Stimulated activated CD4-positive, alpha-beta T cell treated with anti-CD3 and anti-CD28 coated beads, Interleukin-4, amount 100 ng/mL, for 24 hours (primary cell): ENCODE measurements at regions not wholly inside any gene's neighbourhood (a gene's known extent, or its start where the extent isn't known, plus 50 kb on each side); places are given as distances from the start of the nearest gene placed in this dataset.

Source experiments
- DNase-seq: peaks from one replicate; pipeline ENCODE4 v3.0.0-alpha.2; 2020

- no peak for DNase-seq
Observed at GRCh38 chrX:39619182-39620009, 478.4 kb downstream of the BCOR start.

- no peak for DNase-seq
Observed at GRCh38 chrX:39624166-39624565, 473.6 kb downstream of the BCOR start.

DNA sequence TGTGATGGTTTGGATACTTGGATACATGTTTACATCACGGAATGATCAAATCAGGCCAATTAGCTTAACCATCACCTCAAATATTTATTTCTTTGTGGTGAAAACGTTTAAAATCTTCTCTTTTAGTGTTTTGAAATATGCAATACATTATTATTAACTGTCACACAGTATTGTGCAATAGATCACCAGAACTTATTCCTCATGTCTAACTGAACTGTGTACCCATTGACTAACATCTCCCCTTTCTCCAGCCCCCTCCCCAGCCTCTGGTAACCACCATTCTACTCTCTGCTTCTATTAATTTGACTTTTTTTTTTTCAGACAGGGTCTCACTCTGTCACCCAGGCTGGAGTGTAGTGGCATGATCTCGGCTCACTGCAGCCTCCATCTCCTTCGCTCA is 471.9 kb downstream of the BCOR start:
- DNase-seq: no peak

DNA sequence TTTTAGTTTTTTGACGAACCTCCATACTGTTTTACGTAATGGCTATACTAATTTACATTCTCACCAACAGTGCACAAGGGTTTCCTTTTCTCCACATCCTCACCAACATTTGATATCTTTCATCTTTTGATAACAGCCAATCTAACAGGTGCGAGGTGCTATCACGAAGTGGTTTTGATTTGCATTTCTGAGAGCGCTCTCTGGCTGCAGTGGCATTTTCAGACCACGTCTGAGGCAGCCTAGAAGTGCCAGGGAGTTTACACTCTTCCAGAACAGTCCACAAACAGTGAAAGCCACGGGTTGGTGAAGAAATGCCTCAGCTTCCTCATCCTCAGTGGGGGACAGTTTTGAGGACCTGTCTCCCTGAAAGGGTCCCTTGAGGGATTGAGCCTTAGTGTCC is 471.0 kb downstream of the BCOR start:
- no peak for DNase-seq

DNA sequence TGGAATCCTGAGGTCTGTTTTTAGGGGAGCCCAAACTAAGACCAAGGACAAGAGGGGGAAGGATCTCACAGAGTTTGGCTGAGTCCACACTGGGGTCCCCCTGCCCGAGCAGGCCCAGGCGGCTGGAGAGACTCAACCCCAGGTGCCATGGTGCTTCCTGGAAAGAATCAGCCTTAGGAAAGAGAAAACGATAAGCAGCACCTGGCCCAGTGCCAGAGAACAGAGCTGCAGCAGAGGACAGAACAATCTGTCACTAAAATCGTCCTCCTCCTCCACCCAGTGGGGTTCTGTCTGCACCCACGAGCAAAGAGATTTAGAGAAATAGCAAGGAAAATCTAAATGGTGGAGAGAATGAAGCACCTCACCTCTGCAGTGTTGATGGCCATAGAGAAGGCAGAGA is 470.5 kb downstream of the BCOR start:
- DNase-seq: no peak

- DNase-seq: no peak
Observed at GRCh38 chrX:39629001-39629400, 468.8 kb downstream of the BCOR start.

DNA sequence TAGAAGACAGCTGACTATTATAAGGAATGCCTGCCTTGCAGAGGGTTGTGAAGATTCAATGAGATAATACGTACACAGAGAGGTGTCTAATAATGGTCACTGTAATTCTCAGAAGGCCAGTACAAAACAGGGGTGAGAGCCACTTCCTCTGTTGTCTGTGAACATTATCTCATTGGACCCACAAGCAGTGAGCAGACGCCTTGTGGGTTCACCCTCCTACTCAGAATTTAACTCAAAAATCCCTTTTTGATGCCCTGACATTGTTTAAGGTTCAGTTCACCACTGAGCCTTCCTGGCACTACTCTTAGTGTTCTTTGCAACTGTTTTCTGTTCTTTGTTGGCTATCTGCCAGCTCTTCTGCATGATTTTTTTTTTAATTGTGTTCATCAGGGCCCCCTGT is 467.4 kb downstream of the BCOR start:
- DNase-seq: no peak

- no peak for DNase-seq
Observed at GRCh38 chrX:39631276-39632229, 466.2 kb downstream of the BCOR start.

DNA sequence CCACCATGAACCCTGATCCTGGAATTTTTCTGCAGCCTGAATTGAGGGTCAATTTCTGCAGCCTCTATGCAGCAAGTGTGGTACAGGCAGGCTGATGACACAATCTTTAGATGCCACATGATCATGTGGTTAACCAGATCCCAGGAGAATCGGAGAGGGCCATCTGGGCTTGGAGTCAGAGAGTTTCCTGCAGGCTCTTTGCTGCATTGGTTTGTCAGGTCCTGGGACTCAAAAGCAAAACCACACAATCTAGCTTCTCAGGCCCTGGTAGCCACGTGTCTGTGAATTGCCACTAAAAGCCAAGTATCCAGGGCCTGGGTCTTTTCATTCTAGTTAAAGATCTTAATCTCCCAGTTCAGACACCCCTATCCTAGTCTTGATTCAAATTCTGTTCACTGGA is 464.5 kb downstream of the BCOR start:
- DNase-seq: no peak

DNA sequence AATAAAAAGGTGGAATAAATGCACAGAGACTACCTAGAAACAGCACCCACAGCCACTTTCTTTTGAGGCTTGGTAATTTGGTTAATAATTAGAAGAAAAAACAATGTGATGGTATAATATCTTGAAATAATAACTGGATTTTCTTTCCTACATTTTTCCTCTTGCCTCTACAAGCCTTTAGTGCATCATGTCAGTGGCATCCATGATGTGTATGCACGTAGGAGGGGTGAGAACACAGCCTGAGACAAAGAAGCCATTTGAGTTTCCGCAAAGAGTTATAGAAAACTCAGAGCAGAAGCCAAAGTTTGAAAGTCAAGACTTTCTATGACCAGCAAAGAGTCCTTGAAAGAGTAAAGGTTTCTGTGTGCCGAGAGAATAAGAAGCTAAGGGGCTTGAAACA is 461.3 kb downstream of the BCOR start:
- no peak for DNase-seq

DNA sequence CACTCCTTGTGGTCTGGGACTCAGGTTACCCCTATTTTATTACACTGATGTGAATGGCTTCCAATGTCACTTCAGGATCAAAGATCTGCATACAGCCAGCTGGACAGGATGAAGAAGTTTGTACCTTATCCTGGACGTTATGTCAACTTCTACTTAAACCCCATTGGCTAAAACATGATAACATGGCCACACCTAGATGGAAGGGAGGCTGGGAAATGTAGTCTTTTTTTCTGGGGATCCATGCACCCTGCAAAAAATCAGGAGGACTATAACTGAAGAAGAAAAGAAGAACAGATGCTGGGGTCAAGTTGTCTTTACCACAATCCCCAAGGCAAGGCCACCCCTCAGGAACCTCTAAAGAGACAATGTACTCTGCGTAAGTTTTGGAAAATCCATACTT is 459.2 kb downstream of the BCOR start:
- no peak for DNase-seq

- no peak for DNase-seq
Observed at GRCh38 chrX:39639871-39640270, 457.9 kb downstream of the BCOR start.

DNA sequence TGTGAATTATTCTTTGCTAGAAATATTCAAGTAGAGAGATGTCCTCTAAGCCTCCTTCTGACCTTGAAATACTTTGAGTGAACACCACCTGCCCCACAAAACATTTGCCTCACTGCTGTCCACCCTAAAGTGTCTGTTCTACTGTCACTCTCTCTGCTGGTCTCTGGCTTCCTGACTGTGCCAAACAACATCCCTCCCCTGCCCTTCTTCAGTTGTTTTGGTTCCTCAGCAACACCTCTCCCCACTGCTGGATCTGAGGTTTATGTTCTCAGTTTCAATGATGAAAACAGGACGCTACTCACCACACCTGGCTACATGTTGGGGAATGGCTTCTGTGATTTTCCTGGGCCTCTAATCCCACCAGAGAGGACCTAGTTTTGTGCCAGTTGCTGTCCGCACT is 456.9 kb downstream of the BCOR start:
- no peak for DNase-seq

DNA sequence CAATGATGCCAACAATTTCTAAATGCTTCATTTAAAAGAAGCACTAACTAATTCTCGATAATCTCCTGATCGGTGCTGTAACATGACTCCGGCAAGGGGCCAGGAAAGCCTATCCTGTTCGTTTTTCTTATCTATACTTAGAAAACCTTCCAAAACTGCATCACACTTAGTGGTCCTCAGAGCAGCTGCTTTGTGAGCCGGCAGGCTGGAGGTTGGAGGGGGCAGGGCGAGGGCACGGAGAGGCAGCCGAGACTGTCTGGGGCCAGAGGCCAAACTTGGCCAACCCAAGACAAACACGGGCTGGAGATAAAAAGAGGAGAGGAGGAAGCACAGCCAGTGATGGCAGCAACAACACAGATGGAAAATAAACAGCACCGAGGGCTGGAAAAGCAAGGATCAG is 455.7 kb downstream of the BCOR start:
- DNase-seq: no peak

GRCh38 chrX:39643550-39643949 is 454.2 kb downstream of the BCOR start:
- DNase-seq: no peak

DNA sequence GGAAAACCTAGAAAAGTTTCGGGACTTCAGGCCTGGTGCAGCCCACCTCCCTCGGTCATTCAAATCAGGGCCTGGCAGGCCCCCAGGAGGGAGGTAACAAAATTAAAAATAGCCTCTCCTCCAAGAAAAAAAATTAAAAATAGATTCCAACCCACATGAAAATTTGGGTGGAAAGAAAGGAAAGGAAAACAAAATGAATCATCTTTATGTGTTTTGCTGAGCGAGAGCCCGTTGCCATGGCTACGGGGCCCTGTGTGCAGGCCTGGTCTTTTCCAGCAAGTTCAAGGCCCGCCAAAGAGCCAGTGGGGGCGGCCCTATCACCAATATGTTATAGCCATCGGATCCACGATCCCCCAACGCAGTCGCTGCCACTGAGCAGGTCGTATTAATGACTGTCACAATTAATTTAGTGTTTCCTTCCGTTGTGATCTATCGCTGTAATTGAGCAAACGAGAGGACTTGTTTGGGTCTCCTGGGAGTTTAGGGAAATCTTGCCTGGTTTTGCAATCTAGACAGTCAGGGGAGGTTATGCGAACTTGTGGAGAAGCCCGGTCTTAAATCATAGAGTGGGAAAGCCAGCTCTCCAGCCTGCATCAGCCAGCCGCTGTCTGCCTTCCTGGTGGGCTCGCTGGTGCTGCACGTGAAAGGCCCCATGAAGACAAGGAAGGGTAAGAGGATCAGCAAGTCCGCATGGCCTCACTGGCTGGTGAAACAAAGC is 452.4 kb downstream of the BCOR start:
- peak; percentile 19 for DNase-seq

GRCh38 chrX:39648548-39649254 is 449.1 kb downstream of the BCOR start:
- no peak for DNase-seq

DNA sequence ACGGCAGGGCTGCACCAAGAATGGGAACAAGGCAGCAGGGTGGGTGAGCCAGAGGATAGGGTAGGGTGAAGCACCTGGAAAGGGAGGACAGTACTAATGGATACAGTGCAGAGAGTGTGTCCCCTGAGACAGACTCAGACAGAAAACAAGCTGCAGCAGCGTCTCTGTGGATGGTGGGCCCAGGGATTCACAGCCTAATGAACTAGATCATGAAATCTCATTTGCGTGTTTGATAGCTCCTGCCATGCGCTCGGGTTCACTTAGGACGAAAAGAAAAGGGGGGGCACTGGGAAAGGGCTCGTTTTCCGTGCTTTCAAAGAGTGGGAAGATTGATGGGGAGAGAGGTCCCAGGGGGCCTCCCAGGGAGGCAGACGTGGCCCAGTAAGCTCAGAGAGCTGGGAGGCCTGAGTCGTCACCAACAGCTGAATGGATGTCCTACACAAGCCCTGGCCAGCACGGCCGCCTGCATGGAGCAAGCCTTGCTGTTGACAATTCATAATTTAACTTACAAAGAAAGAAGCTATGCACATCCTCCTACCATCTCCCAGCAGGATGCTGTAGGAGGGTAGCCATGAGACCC is 446.9 kb downstream of the BCOR start:
- DNase-seq: no peak

DNA sequence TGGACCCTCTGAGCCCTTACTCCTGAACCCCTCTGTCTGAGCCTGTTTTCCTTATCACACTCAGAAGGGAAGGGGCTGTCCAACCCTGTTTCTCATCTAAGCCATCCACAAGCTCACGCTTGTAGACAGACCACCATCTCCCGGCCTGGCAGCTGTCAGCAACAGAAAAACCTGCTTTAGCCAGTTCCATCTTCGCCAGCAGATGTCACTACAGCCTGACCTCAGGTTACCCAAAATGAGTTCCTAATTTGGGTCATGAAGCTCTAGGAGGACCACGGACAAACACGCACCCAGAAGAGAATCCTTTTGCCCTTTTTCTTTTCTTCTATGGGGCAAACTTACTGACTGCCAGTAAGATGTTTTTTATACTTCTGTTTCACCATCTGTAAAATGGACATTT is 445.4 kb downstream of the BCOR start:
- DNase-seq: peak; percentile 34

GRCh38 chrX:39653691-39654090 is 444.1 kb downstream of the BCOR start:
- no peak for DNase-seq

- DNase-seq: no peak
Observed at GRCh38 chrX:39654183-39654925, 443.4 kb downstream of the BCOR start.

DNA sequence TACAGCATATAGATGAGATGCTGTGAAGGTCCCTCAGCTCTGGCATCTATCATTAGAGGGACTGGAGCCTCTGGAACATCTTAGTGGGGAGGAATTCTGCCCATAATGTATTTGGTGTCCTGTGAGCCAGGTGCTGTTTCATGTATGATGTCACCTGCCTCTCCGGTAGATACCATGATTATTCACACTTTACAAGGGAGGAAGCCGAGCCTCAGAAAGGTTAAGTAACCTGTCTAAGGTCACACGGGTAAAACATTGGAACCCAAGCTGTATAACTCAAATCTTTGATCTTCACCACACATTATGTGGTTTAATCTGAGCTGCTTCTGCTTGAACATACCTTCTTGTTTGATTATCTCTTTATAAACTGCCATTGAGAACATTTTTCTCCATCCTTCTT is 442.8 kb downstream of the BCOR start:
- DNase-seq: no peak
